KOPT-K1 (cell line): ENCODE measurements at regions not wholly inside any gene's neighbourhood (a gene's known extent, or its start where the extent isn't known, plus 50 kb on each side); places are given as distances from the start of the nearest gene placed in this dataset.

Experiments used
- H3K27ac ChIP-seq: fragments of 200-600 bp; sonication (generic); 2 replicates; pipeline ENCODE4 v1.5.1; 2016; ENCODE audit warnings: antibody characterized with exemption, mild to moderate bottlenecking, low read depth, low read length; ENCODE audit not compliant: poor library complexity, severe bottlenecking
- H3K36me3 ChIP-seq: fragments of 200-600 bp; sonication (generic); 2 replicates; pipeline ENCODE4 v1.5.1; 2017; ENCODE audit warnings: antibody characterized with exemption, mild to moderate bottlenecking, low read length, moderate library complexity; ENCODE audit not compliant: insufficient read depth
- H3K9me3 ChIP-seq: fragments of 200-600 bp; sonication (generic); 2 replicates; pipeline ENCODE4 v1.5.1; 2017; ENCODE audit warnings: antibody characterized with exemption, low read length, mild to moderate bottlenecking; ENCODE audit not compliant: insufficient read depth, poor library complexity, severe bottlenecking

DNA sequence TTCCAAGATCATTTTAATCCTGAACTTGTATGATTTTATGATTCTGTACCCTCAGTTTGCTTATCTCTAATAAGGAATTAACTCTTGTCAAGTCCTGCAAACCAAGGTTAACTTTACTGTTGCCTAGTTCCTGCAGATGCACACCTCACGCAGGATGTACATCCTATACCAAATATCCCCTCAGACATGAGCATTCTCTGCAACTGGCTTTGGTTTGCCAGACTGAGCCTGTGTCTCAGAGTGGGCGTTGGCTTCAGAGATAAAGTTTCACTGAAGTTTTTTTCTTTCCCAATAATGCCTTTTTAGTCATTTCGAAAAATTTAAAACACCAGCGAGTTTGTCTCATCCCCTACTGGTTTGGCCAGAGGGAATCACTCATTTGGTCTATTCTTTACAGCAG is 173.9 kb downstream of the NR2F2 start:
- no peaks in the 10 kb centered on the region for H3K36me3 ChIP-seq
- no peak overlapping the region for H3K27ac ChIP-seq
- no peaks in the 10 kb centered on the region for H3K9me3 ChIP-seq

DNA sequence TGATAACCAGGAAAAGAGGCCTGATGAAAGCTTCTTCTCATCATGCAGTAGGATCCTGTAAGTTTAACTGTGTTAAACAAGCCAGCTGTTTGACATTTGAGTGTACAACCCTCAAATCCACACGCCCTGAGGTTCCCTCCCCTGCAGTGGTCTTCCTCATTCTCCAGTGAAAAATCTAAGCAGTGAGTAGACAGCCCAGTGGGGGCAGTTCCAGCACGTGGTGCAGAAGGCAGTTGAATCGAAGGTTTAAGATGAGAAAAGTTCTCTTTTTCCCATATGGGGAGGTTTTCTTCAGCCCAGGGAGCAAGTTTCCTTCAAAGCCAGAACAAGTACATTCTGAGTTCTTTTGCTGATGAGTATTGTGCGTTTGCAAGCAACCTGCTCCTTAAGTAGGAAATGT is 174.5 kb downstream of the NR2F2 start:
- Histone ChIP-seq H3K9me3 (no peaks in the 10 kb centered on the region), H3K27ac (no peak overlapping the region), H3K36me3 (no peaks in the 10 kb centered on the region)

DNA sequence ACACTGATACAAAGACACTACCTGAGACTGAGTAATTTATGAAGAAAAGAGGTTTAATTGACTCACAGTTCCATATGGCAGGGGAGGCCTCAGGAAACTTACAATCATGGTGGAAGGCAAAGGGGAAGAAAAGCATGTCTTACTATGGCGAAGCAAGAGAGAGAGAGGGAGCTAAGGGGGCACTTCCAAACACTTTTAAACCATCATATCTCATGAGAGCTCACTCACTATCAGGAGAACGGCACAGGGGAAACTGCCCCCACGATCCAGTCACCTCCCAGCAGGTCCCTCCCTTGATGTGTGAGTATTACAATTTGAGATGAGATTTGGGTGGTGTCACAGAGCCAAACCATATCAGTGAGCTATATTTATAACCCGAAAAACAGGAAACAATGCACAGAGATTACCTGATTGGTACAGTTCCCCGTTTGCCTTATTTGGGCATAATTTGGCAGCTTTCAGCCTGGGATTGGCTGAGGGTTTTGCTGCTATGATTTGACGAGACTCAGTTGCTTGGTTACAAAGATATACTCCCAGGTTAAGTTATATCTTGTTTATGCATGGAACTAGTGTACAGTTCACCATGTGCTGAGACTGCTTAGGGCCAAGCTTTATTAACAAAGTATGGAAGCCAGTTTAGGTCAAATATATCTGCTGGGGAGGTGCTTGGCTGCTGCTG is 184.2 kb downstream of the NR2F2 start:
- Histone ChIP-seq H3K9me3 (no peaks in the 10 kb centered on the region), H3K27ac (no peak overlapping the region), H3K36me3 (no peaks in the 10 kb centered on the region)

DNA sequence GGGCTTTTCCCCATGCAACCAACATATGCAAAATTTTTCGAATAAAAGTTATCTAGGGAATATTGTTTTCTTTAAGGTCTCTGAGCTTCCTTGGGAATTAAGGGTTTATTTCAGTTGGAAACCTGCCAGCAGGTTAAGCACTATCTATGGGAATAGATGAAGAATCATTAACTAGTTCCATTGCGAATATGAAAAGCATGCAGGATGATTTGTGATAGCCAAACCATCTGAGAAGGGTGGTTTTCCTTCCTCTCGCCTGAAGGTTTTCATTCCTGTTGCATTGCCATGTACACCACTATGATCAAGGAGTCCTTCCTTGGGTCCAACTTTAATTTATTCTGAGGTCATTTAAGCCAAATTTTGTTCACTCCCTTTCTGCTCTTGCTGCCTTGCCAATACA is 184.9 kb downstream of the NR2F2 start:
- Histone ChIP-seq H3K27ac (no peak overlapping the region), H3K36me3 (no peaks in the 10 kb centered on the region), H3K9me3 (no peaks in the 10 kb centered on the region)

DNA sequence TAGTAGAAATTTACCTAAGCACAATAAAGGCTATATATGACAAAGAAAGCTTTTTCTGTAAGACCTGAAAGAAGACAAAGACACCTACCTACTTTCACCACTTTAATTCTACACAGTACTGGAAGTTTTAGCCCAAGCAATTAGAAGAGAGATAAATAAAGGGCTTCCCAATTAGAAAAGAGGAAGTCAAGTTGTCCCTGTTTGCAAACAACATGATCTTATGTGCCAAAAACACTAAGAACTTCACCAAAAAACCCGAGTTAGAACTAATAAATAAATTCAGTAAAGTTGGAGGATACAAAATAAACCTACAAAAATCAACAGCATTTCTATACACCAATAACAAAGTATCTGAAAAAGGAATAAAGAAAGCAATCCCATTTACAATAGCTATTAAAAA is 190.9 kb downstream of the NR2F2 start:
- Histone ChIP-seq H3K27ac (no peak overlapping the region), H3K9me3 (no peaks in the 10 kb centered on the region), H3K36me3 (no peaks in the 10 kb centered on the region)

DNA sequence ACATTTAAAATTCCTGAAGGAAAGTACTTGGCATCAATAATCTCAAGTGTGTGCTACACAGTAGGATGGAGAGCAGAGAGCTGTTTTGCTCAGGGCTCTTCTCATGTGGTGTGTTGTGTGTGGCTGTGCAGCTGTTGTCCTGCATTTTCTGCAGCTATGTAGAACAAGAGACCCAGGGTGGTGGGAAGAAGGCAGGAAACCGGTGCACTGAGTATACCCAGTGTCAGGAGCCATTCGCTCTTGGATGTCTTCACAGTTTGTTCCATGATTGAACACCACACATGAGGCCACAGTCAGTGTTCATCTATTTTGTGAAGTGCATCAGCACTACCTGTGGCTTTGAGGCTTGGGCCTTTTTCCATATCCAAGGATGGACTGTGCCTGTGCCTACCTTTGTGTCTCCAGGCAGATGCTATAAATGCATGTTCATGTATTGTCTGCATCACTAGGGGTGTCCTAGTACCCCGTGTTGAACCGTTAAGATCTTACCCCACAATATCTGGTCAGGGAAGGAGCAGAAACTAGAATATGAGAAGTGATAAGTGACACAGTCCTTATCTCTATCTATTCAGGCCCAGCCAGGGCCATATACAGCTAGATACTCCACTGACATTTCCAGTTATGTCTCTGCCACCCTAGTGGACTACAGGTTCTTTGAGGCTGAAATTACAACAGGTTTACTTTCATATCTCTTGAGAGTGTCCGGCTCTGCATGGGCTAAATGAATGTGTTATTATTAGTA is 194.3 kb downstream of the NR2F2 start:
- Histone ChIP-seq H3K9me3 (no peaks in the 10 kb centered on the region), H3K27ac (no peak overlapping the region), H3K36me3 (no peaks in the 10 kb centered on the region)

DNA sequence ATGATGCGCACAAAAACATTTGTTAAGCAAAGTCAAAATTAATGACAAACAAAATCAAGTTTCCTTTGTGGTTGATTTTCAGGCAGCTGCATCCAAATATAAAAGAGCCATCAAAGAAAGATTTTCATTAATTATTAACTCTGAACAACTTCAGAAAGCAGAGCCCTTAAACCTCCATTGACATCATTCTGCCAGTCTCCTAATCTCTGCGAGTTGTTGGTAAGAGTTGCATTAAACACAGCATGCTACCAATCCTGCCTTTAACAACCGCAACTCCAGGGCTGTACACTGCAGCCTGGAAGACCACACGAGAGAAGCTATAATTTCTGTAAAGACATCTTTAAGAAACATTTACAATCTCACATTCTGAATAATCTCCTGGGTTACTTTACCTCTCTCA is 204.6 kb downstream of the NR2F2 start:
- H3K27ac ChIP-seq: no peak overlapping the region
- no peaks in the 10 kb centered on the region for H3K36me3 ChIP-seq
- no peaks in the 10 kb centered on the region for H3K9me3 ChIP-seq

DNA sequence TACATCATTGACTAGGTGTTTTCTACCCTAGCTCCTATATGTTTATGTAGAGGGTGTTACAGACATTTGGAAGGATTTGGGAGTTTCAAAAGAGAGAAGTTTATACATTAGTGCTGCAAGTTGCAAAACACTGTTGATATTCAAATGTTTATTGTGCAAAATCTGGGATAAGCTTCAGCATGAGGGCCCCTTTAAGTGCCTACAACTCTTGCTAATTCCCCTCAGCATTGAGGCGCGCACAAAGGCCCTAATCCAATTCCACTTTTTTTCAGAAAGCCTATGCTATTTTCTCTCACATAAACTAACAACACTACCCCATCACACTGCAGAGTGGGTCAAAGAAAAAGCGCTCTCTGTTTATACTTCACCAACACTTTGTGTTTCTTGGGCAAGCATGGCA is 208.0 kb downstream of the NR2F2 start:
- Histone ChIP-seq H3K9me3 (no peaks in the 10 kb centered on the region), H3K27ac (no peak overlapping the region), H3K36me3 (no peaks in the 10 kb centered on the region)

DNA sequence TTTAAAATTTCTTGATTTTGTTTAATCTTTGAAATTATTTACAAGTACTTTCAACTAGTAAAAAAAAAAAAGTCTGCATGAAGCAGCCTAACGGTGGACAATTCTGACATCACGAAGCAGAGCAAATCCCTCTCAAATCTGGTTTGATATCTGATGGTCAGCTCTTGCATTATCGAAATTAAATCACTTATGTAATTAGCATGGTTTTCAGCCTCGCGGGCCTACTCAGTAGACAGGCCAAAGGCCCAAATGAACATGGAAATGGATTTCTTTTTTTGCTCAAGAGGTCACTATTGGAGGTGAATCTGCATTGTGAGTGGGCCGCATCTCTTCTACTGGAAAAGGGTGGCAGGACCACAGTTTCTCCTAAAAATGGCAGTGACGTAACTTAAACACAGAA is 209.8 kb downstream of the NR2F2 start:
- no peaks in the 10 kb centered on the region for H3K36me3 ChIP-seq
- no peak overlapping the region for H3K27ac ChIP-seq
- no peaks in the 10 kb centered on the region for H3K9me3 ChIP-seq

DNA sequence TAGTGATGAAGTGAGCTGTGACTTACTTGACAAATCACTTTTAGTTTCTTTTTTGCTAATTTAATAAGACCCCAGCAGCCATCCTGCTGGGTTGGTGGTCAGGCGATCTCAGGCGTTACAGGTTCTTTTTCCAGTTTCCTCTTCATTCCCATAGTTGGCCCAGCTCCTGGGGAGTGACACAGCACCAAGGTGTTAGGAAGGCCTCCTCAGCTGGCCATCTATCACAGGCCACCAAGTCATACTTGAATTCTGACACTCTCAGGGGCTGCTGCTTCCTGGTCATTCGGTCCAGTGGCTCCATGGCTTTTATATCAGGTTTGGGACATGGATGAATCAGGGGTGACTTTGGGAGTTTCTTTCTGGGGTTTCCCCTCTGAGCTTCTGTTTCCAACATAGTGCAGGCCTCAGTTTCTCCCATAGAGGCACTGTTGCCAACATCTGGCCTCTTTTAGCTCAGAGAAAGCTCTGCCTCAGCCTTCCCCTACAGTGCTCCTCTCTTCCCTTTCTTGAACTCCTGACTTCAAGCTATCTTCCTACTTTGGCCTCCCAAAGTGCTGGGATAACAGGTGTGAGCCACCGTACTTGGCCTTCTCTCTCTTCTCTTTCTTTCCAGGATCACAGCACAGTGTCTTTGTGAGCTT is 211.8 kb downstream of the NR2F2 start:
- Histone ChIP-seq H3K9me3 (no peaks in the 10 kb centered on the region), H3K36me3 (no peaks in the 10 kb centered on the region), H3K27ac (no peak overlapping the region)

DNA sequence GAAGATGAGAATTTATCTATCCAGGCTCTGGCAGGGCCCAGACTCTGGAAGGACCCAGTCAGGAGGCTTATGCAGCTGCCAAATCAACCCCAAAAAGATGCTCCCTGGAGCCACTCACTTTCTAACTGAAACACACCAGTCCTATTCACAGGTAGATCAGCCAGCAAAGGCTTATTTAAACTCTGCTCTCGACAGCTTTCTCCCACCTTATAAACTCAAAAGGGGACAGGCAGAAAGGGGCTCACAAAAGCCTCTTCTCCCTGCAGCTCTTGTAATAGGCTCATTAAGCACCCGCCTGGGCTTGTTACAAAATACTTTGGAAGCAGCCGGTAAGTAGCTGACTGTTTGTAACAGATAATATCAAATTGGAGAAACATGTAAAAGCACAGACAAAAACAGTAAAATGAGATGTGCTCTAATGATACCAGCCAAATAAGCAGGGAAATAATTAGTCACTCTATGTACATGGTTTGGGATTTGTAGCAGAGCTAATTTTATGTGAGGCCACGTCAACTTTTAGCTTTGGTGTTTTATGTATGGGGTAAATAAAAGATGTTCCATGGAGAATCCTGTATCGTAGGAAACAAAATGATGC is 213.8 kb downstream of the NR2F2 start:
- Histone ChIP-seq H3K9me3 (no peaks in the 10 kb centered on the region), H3K27ac (no peak overlapping the region), H3K36me3 (no peaks in the 10 kb centered on the region)

DNA sequence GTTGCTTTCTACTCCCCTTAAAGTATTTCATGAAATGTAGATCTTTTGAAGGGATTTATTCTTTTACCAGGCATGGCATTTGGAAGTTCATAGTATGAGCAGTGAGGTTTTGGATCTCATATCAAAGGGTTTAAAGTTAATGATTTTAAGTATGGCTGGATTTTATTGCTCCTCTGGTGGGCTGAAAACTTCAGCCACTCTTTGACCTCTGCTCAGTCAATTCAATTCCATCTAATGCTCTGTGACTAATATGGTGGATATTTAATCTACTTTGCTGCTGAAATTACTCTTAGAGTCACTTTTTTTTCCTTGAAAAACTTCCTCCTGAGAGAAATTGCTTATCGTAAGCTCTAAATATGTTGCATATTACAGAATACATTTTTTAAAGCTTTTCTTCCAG is 218.6 kb downstream of the NR2F2 start:
- Histone ChIP-seq H3K36me3 (no peaks in the 10 kb centered on the region), H3K9me3 (no peaks in the 10 kb centered on the region), H3K27ac (no peak overlapping the region)

DNA sequence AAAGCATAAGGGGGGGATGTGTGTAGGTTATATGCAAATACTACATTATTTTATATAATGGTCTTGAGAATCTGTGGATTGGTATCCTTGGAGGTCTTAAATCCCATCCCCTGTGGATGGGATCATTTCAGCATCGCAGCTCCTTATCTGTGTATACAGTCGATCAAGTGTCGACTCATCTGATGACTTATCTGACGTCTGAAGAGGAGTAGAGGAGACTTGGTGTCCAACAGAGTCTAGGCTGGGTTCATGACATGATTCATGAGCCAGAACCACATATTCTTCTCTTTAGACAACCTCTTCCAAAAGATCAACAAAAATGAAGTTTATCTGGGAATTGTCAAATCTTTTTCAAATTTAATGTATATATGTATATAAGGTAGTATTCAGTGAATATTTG is 220.7 kb downstream of the NR2F2 start:
- Histone ChIP-seq H3K9me3 (no peaks in the 10 kb centered on the region), H3K36me3 (no peaks in the 10 kb centered on the region), H3K27ac (no peak overlapping the region)

DNA sequence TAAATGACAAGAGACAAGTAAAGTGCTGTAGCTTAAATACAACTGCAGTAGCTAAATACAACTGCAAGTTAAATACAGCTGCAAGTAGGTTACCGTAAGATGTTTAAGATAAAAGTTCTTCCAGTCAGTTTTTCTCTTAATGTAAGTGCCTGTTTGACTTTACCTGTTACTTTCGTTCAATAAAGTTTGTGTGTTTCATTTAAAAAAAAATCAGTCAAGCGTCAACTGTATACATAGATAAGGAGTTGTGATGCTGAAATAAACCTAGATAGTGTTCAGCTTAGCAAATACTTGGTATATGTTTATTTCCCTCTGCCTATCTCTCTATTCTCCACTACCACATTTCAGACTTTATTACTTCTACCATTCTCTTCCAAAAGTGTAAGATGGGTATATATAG is 221.2 kb downstream of the NR2F2 start:
- no peaks in the 10 kb centered on the region for H3K9me3 ChIP-seq
- H3K27ac ChIP-seq: no peak overlapping the region
- H3K36me3 ChIP-seq: no peaks in the 10 kb centered on the region

DNA sequence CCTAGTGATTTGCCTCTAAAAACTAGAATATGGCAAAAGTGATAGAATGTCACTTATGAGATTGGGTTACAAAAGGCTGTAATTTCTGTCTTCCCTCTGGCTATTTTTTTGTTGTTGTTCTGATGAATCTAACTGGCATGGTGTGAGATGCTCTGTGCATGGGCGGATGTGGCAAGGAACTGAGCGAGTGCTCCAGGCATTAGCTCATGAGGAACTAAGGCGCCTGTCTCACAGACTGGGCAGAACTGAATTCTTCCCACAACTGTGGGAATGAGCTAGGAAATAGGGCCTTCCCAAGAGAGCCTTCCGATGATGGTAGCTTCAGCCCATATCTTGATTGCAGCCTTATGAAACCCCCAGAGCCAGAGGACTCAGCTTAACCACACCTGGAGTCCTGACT is 222.5 kb downstream of the NR2F2 start:
- Histone ChIP-seq H3K27ac (no peak overlapping the region), H3K36me3 (no peaks in the 10 kb centered on the region), H3K9me3 (no peaks in the 10 kb centered on the region)
